ENCODE measurements at regions not wholly inside any gene's neighbourhood (a gene's known extent, or its start where the extent isn't known, plus 50 kb on each side); places are given as distances from the start of the nearest gene placed in this dataset.

DNA sequence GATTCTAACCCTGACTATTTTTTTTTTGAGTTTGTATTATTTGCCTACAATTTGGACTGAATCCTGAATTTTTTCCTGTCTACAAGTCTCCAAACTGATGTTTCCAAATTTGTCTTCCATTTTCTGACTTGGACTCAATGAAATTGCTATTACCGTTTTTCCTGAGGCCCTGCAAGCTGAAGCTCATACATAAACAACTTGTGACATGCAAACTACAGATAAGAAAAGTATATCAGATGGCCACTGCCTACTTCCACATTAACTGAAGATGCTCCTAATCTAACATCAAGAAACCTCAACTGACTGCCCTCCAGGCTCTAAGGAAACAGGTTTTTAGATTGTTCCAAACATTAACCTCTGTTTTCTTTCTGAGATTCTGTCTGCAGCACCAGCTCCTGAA lies 51.1 kb upstream of the KLHDC7A start:
- Histone ChIP-seq H3K9me3 (ENCODE audit: control insufficient read depth in 2 of 3, low read length in 3 of 3) (peaks cover 0 to 6% (median 0%) of the 10 kb centered on the region in 3 experiments), H3K36me3 (ENCODE audit: control insufficient read depth in 2 of 3, insufficient read depth in 3 of 3, low read length in 3 of 3) (no peaks in the 10 kb centered on the region), H3K27ac (ENCODE audit: low read depth, low read length) (no peak overlapping the region), H3K27me3 (ENCODE audit: control insufficient read depth in 2 of 2, insufficient read depth in 2 of 2, low read length in 2 of 2) (no peaks in the 10 kb centered on the region), H3K4me1 (ENCODE audit: control insufficient read depth in 2 of 2, insufficient read depth in 2 of 2, low read length in 2 of 2) (no peaks in the 10 kb centered on the region), H3K4me3 (ENCODE audit: low read length) (no peak overlapping the region)
- POLR2A ChIA-PET: no interaction called here
- H3K4me3 Mint-ChIP-seq: no peak overlapping the region
- ATAC-seq: no peak
- H3K27me3 Mint-ChIP-seq: peaks cover 4 to 44% (median 36%) of the 10 kb centered on the region in 5 donors
- peaks cover 5 to 51% (median 21%) of the 10 kb centered on the region in 11 donors for H3K9me3 Mint-ChIP-seq
- no peaks in the 10 kb centered on the region for H3K4me1 Mint-ChIP-seq
- CTCF ChIA-PET: no interaction called here
- peaks cover 0 to 4% (median 0%) of the 10 kb centered on the region in 5 donors for H3K36me3 Mint-ChIP-seq
- H3K27ac Mint-ChIP-seq: no peak overlapping the region
- DNase-seq: no peak
- intact Hi-C loops (cut with micrococcal nuclease): no loop called here
